ENCODE measurements at regions not wholly inside any gene's neighbourhood (a gene's known extent, or its start where the extent isn't known, plus 50 kb on each side); places are given as distances from the start of the nearest gene placed in this dataset.

DNA sequence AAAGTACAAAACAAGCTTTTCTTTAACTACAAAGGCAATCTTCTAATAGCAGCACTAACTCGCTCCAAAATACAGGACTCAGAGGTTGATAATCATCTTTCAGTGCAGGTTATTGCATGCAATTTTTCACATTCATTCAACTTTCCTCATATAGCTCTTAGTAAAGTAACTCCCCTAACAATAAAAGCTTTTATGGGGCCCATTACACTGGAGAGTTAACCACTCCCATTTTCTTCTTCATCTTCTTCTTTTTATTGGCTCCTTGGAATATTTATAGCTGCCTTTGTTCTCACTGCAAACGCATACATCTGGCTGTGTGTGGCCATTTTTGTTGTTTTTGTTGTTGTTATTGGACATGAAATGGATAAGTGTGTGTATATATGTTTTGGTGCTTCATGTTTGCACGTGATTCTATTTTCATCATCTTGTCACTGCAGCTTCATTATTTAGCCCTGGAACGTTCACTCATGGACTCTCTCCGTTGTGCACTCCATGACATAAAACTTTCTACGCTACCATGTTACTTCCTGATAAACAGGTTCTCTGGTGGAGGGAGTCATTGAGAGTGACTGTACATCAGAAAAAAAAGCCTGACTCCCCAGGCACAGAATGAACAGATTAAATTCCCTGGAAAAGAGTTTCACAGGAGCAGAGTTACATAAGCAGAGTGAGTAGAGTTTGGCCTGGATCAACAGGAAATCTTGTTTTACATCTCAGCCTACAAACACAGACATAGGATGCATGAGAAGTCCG lies 236.4 kb upstream of the SP4 start:
- no peak for FAIRE-seq
- no peak for TF ChIP-seq POLR2A (IDR thresholded peaks at IDR 0.05; ENCODE audit: low read depth, low read length)
- DNase-seq (ENCODE audit: insufficient read length, low spot score) = no peak

GRCh38 chr7:21192657-21193056 lies 235.2 kb upstream of the SP4 start:
- no peak for TF ChIP-seq POLR2A (IDR thresholded peaks at IDR 0.05; ENCODE audit: low read depth, low read length)
- DNase-seq (ENCODE audit: insufficient read length, low spot score) (no peak), FAIRE-seq (no peak)

DNA sequence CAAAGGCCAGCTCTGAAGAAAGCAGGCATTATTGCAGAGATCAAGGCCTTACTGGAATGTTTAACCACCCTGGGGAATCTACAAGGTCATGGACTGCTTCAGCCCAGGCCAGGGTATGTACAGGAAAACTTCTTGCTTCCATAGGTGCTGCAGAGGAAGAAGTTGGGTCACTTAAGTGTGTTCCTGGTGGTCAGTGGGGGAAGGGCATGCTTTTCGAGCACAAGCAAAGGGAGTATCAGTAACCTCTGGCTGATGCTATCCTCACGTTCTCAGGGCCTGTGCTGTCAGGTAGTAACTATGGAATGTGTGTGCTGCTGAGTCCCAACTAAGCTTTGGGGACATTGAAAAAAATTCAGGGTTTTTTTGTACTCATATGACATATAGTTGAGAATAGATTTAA lies 234.0 kb upstream of the SP4 start:
- TF ChIP-seq POLR2A (IDR thresholded peaks at IDR 0.05; ENCODE audit: low read depth, low read length) = no peak
- FAIRE-seq (no peak), DNase-seq (ENCODE audit: insufficient read length, low spot score) (no peak)

DNA sequence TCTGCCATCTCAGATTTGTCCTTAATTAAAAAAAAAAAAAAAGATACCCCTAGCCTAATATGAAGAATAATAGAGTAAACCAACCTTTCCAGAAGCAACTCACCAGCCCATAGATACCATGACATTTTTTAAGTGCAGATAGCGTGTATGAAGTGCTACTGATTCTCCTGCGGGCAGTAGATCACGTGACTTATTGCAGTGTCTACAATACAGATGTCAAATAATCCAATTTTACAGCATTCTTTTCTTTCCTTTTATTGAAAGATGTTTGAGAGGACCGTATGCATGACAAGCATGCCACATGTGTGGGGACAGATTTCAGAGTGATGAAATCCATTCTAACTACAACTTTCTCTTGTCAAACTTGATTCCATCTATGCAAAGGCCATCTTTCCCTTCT lies 232.9 kb upstream of the SP4 start:
- DNase-seq (ENCODE audit: insufficient read length, low spot score) (no peak), FAIRE-seq (no peak)
- TF ChIP-seq POLR2A (IDR thresholded peaks at IDR 0.05; ENCODE audit: low read depth, low read length) = no peak

DNA sequence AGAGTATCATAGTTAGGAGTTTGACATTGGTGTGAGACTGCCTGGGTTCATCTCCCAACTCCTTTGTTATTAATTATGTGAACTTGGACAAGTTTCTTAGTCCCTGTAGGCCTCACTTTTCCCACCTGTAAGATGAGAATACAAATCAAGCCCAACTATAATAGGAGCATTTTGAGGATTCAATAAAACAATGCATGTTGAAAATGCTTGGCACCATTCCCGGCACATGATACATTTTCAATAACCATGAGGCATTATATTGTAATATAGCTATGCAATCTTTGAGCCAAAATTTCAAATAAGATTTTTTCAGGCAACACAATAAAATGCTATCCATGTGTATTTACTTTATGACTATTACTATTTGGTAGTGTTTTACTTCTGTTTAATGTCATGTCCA lies 229.0 kb upstream of the SP4 start:
- FAIRE-seq = no peak
- no peak for DNase-seq (ENCODE audit: insufficient read length, low spot score)
- TF ChIP-seq POLR2A (IDR thresholded peaks at IDR 0.05; ENCODE audit: low read depth, low read length) = no peak

DNA sequence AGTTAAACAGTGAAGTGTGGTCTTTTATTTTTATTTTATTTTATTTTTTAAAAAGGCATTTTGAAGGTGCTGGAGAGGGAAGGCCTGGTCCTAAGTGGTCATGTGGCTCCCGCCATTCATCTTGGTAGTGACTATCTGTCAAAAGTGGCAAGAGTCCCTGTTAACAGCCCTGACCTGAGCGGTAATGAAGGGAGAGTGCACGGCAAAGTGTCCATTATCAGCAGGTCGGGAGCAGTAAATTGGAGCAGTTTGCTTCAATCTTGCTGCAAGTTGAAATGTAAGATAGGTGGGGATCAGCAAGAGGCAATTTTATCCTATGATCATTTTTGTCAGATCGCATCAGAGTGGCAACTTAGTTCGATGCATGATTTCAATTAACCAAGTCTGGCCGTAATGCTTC lies 227.4 kb upstream of the SP4 start:
- no peak for TF ChIP-seq POLR2A (IDR thresholded peaks at IDR 0.05; ENCODE audit: low read depth, low read length)
- FAIRE-seq (no peak), DNase-seq (ENCODE audit: insufficient read length, low spot score) (no peak)

DNA sequence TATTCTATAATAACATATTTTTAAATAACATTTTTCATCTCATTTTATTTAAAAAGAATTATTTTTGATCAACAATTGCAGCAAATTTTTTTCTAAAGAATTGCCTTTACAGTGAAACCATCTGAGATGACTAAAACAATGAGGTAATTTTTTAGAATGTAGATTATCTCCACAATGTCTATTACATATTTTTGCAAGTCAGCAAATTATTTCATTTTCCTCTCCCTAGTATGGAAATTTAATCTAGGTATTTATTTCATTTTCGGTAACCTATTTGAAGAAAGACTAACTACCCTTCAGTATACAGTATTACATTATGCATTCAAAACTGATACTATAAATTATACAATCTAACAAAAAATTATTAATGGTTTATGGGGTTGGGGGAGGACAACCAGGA lies 213.2 kb upstream of the SP4 start:
- TF ChIP-seq POLR2A (IDR thresholded peaks at IDR 0.05; ENCODE audit: low read depth, low read length) = no peak
- FAIRE-seq (no peak), DNase-seq (ENCODE audit: insufficient read length, low spot score) (no peak)

- no peak for FAIRE-seq
- TF ChIP-seq POLR2A (IDR thresholded peaks at IDR 0.05; ENCODE audit: low read depth, low read length) = no peak
Measured at GRCh38 chr7:21215307-21215706, 212.6 kb upstream of the SP4 start.

DNA sequence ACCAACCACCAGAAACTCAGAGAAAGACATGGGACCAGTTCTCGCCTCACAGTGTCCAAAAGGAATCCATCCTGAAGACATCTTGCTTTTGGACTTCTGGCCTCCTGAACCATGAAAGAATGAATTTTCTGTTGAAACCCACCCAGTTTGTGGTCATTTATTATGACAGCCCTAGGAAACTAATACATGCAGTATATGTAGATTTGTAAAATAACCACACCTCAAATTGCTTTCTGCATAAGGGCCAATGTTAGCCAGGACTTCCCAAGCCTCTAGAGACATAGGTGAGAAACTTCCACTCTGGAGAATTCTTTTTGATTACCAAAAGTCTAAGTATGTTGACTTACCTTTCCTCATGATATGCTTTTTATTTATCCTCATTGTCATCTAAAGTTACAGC lies 210.5 kb upstream of the SP4 start:
- DNase-seq (ENCODE audit: insufficient read length, low spot score) = no peak
- no peak for TF ChIP-seq POLR2A (IDR thresholded peaks at IDR 0.05; ENCODE audit: low read depth, low read length)

More at GRCh38 chr7:21215307-21215706, 212.6 kb upstream of the SP4 start:
- no peak for DNase-seq (ENCODE audit: insufficient read length, low spot score)

GRCh38 chr7:21218155-21218554 lies 209.7 kb upstream of the SP4 start:
- TF ChIP-seq POLR2A (IDR thresholded peaks at IDR 0.05; ENCODE audit: low read depth, low read length) = no peak
- FAIRE-seq = no peak
- no peak for DNase-seq (ENCODE audit: insufficient read length, low spot score)

More for the DNA sequence above, 210.5 kb upstream of the SP4 start:
- FAIRE-seq = no peak

GRCh38 chr7:21221130-21221529 lies 206.8 kb upstream of the SP4 start:
- FAIRE-seq (no peak), DNase-seq (ENCODE audit: insufficient read length, low spot score) (no peak)
- no peak for TF ChIP-seq POLR2A (IDR thresholded peaks at IDR 0.05; ENCODE audit: low read depth, low read length)

DNA sequence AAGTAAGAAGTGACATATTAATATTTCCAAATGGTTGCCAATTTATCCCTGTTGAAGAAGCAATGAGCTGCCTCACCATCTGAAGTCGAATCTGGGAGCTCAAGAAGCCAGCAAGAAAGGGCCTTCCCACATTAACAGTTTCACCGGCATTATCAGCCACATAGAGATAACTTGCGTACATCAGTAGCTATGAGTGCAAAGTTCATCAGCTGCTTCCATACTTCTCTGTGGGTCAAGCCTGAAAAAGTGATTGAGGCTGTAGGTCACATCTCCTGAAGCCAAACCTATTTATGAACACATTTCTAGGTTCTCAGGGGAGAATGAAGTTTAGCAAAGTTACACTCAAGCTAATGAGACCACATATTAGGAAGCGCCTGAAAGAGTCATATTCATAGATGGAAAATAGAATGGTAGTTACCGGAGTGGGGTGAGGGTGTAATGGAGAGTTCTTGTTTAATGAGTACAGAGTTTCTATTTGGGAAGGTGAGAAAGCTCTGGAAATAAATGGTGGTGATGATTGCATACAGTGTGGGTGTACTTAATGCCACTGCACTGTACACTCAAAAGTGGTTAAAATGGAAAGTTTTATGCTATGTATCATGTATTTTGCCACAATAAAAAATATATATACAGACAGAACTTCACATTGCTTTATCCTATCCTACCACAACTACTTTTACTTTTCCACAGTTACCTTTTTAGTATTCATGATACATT lies 189.3 kb upstream of the SP4 start:
- FAIRE-seq = no peak
- no peak for TF ChIP-seq POLR2A (IDR thresholded peaks at IDR 0.05; ENCODE audit: low read depth, low read length)
- DNase-seq (ENCODE audit: insufficient read length, low spot score) = no peak

DNA sequence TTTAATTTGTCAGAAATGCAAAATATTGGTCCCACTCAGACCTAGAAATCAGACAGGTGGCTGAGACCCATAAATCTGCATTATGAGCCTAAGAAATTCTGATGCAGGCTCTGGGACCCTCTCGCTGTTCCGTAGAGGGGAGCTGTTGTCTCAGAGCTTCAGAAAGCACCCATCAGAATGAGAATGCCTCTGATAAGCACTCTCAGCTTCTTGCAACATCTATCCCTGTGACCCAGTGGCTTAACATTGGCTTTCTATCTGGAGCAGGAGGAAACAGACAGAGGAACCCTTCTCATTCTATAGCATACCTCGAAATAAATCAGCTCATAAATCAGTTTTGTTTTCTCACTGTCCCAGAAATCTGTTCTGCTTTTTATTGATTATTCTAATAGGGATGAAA lies 184.6 kb upstream of the SP4 start:
- no peak for FAIRE-seq

GRCh38 chr7:21251151-21251800 lies 176.6 kb upstream of the SP4 start:
- no peak for TF ChIP-seq POLR2A (IDR thresholded peaks at IDR 0.05; ENCODE audit: low read depth, low read length)

More for the DNA sequence above, 184.6 kb upstream of the SP4 start:
- no peak for DNase-seq (ENCODE audit: insufficient read length, low spot score)
- no peak for TF ChIP-seq POLR2A (IDR thresholded peaks at IDR 0.05; ENCODE audit: low read depth, low read length)

More at GRCh38 chr7:21251151-21251800, 176.6 kb upstream of the SP4 start:
- no peak for DNase-seq (ENCODE audit: insufficient read length, low spot score)
- FAIRE-seq = no peak
